ENCODE measurements at regions not wholly inside any gene's neighbourhood (a gene's known extent, or its start where the extent isn't known, plus 50 kb on each side); places are given as distances from the start of the nearest gene placed in this dataset.
"Not testable (repeated sequence)": the region's sequence is repeated elsewhere in the genome, so short reads cannot be mapped to it uniquely, and the experiment has no call there.

GRCh38 chr9:12271421-12271891 lies 421.7 kb upstream of the TYRP1 start:
- DNase-seq: peak; percentile 77

GRCh38 chr9:12272471-12273120 lies 420.6 kb upstream of the TYRP1 start:
- peak; percentile 67 for DNase-seq

GRCh38 chr9:12274577-12274976 lies 418.6 kb upstream of the TYRP1 start:
- peak; percentile 17 for DNase-seq

GRCh38 chr9:12276505-12276904 lies 416.7 kb upstream of the TYRP1 start:
- no peak for DNase-seq

GRCh38 chr9:12289711-12290110 lies 403.5 kb upstream of the TYRP1 start:
- DNase-seq: no peak

GRCh38 chr9:12290166-12290869 lies 402.9 kb upstream of the TYRP1 start:
- no peak for DNase-seq

- DNase-seq: no peak
Observed at GRCh38 chr9:12305211-12305610, 388.0 kb upstream of the TYRP1 start.

- DNase-seq: no peak
Observed at GRCh38 chr9:12314589-12314988, 378.6 kb upstream of the TYRP1 start.

- peak; percentile 1 for DNase-seq
Observed at GRCh38 chr9:12318732-12319685, 374.2 kb upstream of the TYRP1 start.

GRCh38 chr9:12329623-12329985 lies 363.6 kb upstream of the TYRP1 start:
- DNase-seq: no peak

GRCh38 chr9:12333966-12334365 lies 359.2 kb upstream of the TYRP1 start:
- DNase-seq: not testable (repeated sequence)

- no peak for DNase-seq
Observed at GRCh38 chr9:12350775-12351174, 342.4 kb upstream of the TYRP1 start.

GRCh38 chr9:12351293-12352044 lies 341.7 kb upstream of the TYRP1 start:
- no peak for DNase-seq

- DNase-seq: no peak
Observed at GRCh38 chr9:12352045-12352315, 341.2 kb upstream of the TYRP1 start.

- no peak for DNase-seq
Observed at GRCh38 chr9:12363439-12363838, 329.7 kb upstream of the TYRP1 start.

- DNase-seq: no peak
Observed at GRCh38 chr9:12368569-12368968, 324.6 kb upstream of the TYRP1 start.

- no peak for DNase-seq
Observed at GRCh38 chr9:12391839-12392509, 301.2 kb upstream of the TYRP1 start.

GRCh38 chr9:12394105-12394504 lies 299.1 kb upstream of the TYRP1 start:
- no peak for DNase-seq

GRCh38 chr9:12403721-12404120 lies 289.5 kb upstream of the TYRP1 start:
- no peak for DNase-seq

GRCh38 chr9:12413986-12414385 lies 279.2 kb upstream of the TYRP1 start:
- no peak for DNase-seq

GRCh38 chr9:12414514-12414913 lies 278.7 kb upstream of the TYRP1 start:
- DNase-seq: no peak
